ENCODE measurements at regions not wholly inside any gene's neighbourhood (a gene's known extent, or its start where the extent isn't known, plus 50 kb on each side); places are given as distances from the start of the nearest gene placed in this dataset.
"Not testable (repeated sequence)": the region's sequence is repeated elsewhere in the genome, so short reads cannot be mapped to it uniquely, and the experiment has no call there.

- WGBS, 3 donors: 89 to 93% (median 92%) methylated on average over 3 of the region's 3 CpGs
- H3K27ac ChIP-seq (ENCODE audit: low read depth, low read length): no peak overlapping the region
Measured at GRCh38 chr3:40720863-40721262, 196.1 kb downstream of the ZNF621 start.

- no peak overlapping the region for H3K27ac ChIP-seq (ENCODE audit: low read depth, low read length)
Measured at GRCh38 chr3:40723083-40723660, 198.4 kb downstream of the ZNF621 start.

GRCh38 chr3:40725031-40725430 is 200.3 kb downstream of the ZNF621 start:
- H3K27ac ChIP-seq (ENCODE audit: low read depth, low read length): no peak overlapping the region

- H3K27ac ChIP-seq (ENCODE audit: low read depth, low read length): no peak overlapping the region
- WGBS, 3 donors: 68 to 82% (median 81%) methylated on average over 1 of the region's 1 CpG
Measured at GRCh38 chr3:40731445-40731844, 206.7 kb downstream of the ZNF621 start.

- H3K27ac ChIP-seq (ENCODE audit: low read depth, low read length): no peak overlapping the region
- WGBS, 3 donors: 86 to 90% (median 90%) methylated on average over 3 of the region's 3 CpGs
Measured at GRCh38 chr3:40736943-40737342, 212.2 kb downstream of the ZNF621 start.

- no peak overlapping the region for H3K27ac ChIP-seq (ENCODE audit: low read depth, low read length)
- 82 to 91% (median 84%) methylated on average over 3 of the region's 3 CpGs for WGBS, 3 donors
Measured at GRCh38 chr3:40737343-40737742, 212.6 kb downstream of the ZNF621 start.

GRCh38 chr3:40739971-40740370 is 215.2 kb downstream of the ZNF621 start:
- 38 to 50% (median 47%) methylated on average over 1 of the region's 1 CpG for WGBS, 3 donors
- H3K27ac ChIP-seq (ENCODE audit: low read depth, low read length): no peak overlapping the region

DNA sequence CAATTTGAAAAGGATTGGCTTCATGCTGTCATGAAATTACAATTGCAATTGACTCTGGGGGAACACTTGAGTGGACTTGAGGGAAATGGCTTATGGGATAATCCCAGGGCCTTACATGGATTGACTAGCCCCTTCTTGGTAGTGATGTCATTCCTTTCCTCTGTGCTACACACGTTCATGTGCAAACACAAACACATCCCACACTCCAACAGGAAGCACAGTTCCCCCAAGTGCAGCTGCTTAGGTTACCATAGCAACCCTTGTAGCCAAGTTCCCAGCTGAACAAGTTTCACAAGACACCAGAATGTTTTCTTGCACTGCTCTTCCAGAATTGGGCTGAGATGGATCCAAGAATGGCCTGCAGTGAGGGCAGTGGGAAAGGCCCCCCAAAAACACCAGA is 217.0 kb downstream of the ZNF621 start:
- no peak overlapping the region for H3K27ac ChIP-seq (ENCODE audit: low read depth, low read length)
- 8 to 21% (median 13%) methylated on average over 1 of the region's 1 CpG for WGBS, 3 donors

GRCh38 chr3:40745381-40746106 is 220.8 kb downstream of the ZNF621 start:
- no peak overlapping the region for H3K27ac ChIP-seq (ENCODE audit: low read depth, low read length)
- 73 to 89% (median 82%) methylated on average over 2 of the region's 2 CpGs for WGBS, 3 donors

DNA sequence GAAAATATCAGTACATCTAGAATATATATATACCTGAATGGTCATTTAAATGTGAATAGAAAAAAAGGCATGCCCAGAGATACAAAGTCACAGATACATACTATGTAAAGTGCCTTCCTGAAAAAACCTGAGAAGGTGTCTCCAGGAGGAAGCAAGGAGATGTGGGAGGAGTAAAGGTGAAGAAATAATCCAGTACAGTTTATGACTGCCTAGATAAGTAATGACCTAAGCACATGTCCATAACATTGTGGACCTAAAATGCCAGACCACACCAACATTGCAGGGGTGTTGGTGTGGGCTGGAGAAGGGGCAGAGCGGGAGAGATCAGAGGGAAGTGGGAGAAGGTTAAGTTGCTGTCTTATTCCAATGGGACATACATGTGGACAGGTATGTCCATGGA is 226.9 kb downstream of the ZNF621 start:
- 96 to 100% (median 100%) methylated on average over 1 of the region's 1 CpG for WGBS, 3 donors
- H3K27ac ChIP-seq (ENCODE audit: low read depth, low read length): no peak overlapping the region

GRCh38 chr3:40752492-40752891 is 227.7 kb downstream of the ZNF621 start:
- 83 to 92% (median 88%) methylated on average over 3 of the region's 3 CpGs for WGBS, 3 donors
- H3K27ac ChIP-seq (ENCODE audit: low read depth, low read length): no peak overlapping the region

- no peak overlapping the region for H3K27ac ChIP-seq (ENCODE audit: low read depth, low read length)
Measured at GRCh38 chr3:40753291-40753770, 228.6 kb downstream of the ZNF621 start.

- WGBS, 3 donors: 71 to 80% (median 78%) methylated on average over 3 of the region's 3 CpGs
Measured at GRCh38 chr3:40753951-40754350, 229.2 kb downstream of the ZNF621 start.

GRCh38 chr3:40754994-40755393 is 230.2 kb downstream of the ZNF621 start:
- 76 to 87% (median 79%) methylated on average over 2 of the region's 2 CpGs for WGBS, 3 donors
- no peak overlapping the region for H3K27ac ChIP-seq (ENCODE audit: low read depth, low read length)

More at GRCh38 chr3:40753951-40754350, 229.2 kb downstream of the ZNF621 start:
- no peak overlapping the region for H3K27ac ChIP-seq (ENCODE audit: low read depth, low read length)

- WGBS, 3 donors: 87 to 92% (median 88%) methylated on average over 1 of the region's 1 CpG
Measured at GRCh38 chr3:40756500-40756899, 231.7 kb downstream of the ZNF621 start.

DNA sequence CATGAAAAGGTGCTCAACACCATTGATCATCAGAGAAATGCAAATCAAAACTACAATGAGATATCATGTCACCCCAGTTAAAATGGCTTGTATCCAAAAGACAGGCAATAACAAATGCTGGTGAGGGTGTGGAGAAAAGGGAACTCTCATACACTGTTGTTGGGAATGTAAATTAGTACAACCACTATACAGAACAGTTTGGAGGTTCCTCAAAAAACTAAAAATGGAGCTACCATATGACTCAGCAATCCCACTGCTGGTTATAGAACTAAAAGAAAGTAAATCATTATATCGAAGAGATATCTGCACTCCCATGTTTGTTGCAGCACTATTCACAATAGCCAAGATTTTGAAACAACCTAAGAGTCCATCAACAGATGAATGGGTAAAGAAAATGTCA is 238.0 kb downstream of the ZNF621 start:
- WGBS, 3 donors: 45 to 88% (median 60%) methylated on average over 1 of the region's 1 CpG
- H3K27ac ChIP-seq (ENCODE audit: low read depth, low read length): not testable (repeated sequence)

More at GRCh38 chr3:40756500-40756899, 231.7 kb downstream of the ZNF621 start:
- no peak overlapping the region for H3K27ac ChIP-seq (ENCODE audit: low read depth, low read length)

- no peak overlapping the region for H3K27ac ChIP-seq (ENCODE audit: low read depth, low read length)
- WGBS, 3 donors: 89 to 94% (median 90%) methylated on average over 4 of the region's 4 CpGs
Measured at GRCh38 chr3:40763807-40764206, 239.0 kb downstream of the ZNF621 start.

DNA sequence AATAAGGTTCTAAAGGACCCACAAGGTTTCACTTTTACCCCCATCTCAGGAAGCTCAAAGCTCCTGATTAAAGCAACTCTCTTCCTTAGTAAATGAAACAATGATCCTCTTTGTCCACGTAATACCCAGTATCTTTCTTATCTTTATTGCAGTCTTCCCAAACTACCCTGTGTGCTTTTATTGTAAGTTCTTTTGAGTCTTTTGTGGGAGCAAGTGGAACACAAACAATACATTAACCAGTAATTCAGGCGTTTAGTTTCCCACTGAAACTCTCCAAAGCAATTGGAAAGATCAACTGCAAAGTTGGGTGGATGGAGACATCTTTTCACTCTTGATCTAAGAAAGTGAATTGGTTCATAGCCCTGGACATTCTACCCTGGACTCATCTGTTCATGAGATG is 240.0 kb downstream of the ZNF621 start:
- no peak overlapping the region for H3K27ac ChIP-seq (ENCODE audit: low read depth, low read length)
- WGBS, 3 donors: 52 to 85% (median 73%) methylated on average over 2 of the region's 2 CpGs

- 53 to 70% (median 62%) methylated on average over 3 of the region's 3 CpGs for WGBS, 3 donors
- no peak overlapping the region for H3K27ac ChIP-seq (ENCODE audit: low read depth, low read length)
Measured at GRCh38 chr3:40765884-40766283, 241.1 kb downstream of the ZNF621 start.

- 80 to 88% (median 83%) methylated on average over 2 of the region's 2 CpGs for WGBS, 3 donors
- H3K27ac ChIP-seq (ENCODE audit: low read depth, low read length): no peak overlapping the region
Measured at GRCh38 chr3:40766396-40766795, 241.6 kb downstream of the ZNF621 start.

All from adipose tissue (tissue), 3 donors.